ENCODE measurements at regions not wholly inside any gene's neighbourhood (a gene's known extent, or its start where the extent isn't known, plus 50 kb on each side); places are given as distances from the start of the nearest gene placed in this dataset.

- Histone ChIP-seq H3K4me1 (no peaks in the 10 kb centered on the region), H3K27ac (no peak overlapping the region), H3K4me3 (no peak overlapping the region), H3K36me3 (no peaks in the 10 kb centered on the region), H3K9me3 (no peaks in the 10 kb centered on the region), H3K27me3 (no peaks in the 10 kb centered on the region)
- TF ChIP-seq POLR2A (IDR thresholded peaks at IDR 0.05), result no peak
- TF ChIP-seq, protein P1, sequence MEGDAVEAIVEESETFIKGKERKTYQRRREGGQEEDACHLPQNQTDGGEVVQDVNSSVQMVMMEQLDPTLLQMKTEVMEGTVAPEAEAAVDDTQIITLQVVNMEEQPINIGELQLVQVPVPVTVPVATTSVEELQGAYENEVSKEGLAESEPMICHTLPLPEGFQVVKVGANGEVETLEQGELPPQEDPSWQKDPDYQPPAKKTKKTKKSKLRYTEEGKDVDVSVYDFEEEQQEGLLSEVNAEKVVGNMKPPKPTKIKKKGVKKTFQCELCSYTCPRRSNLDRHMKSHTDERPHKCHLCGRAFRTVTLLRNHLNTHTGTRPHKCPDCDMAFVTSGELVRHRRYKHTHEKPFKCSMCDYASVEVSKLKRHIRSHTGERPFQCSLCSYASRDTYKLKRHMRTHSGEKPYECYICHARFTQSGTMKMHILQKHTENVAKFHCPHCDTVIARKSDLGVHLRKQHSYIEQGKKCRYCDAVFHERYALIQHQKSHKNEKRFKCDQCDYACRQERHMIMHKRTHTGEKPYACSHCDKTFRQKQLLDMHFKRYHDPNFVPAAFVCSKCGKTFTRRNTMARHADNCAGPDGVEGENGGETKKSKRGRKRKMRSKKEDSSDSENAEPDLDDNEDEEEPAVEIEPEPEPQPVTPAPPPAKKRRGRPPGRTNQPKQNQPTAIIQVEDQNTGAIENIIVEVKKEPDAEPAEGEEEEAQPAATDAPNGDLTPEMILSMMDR (IDR thresholded peaks at IDR 0.05), result no peak
- DNase-seq, result no peak
- intact Hi-C loops (cut with DNase I; ENCODE audit: low total_unique reads), result no loop called here
These were observed 93.0 kb upstream of the PAPPA start for GRCh38 chr9:116060631-116061030.

- DNase-seq, result no peak
- intact Hi-C loops (cut with DNase I; ENCODE audit: low total_unique reads), result no loop called here
- TF ChIP-seq POLR2A (IDR thresholded peaks at IDR 0.05), result no peak
- TF ChIP-seq, protein P1 (IDR thresholded peaks at IDR 0.05), result no peak
These were observed 91.9 kb upstream of the PAPPA start for GRCh38 chr9:116061546-116062205.

DNA sequence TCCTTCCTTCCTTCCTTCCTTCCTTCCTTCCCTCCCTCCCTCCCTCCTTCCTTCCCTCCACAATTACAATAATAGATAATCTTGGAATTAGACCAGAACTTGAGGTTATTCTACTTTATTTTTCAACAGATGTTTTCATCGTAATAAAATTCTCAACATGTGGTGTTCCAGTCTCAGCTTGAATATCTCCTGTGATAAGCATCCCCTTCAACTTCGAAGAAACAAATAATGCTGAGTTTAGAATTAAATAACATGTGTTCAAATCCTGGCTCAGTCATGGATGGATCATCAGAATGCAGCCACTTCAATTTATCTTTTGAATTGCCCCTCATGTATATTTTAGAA lies 91.4 kb upstream of the PAPPA start:
- Histone ChIP-seq H3K4me1 (no peaks in the 10 kb centered on the region), H3K36me3 (no peaks in the 10 kb centered on the region), H3K27ac (no peak overlapping the region), H3K9me3 (no peaks in the 10 kb centered on the region), H3K4me3 (no peak overlapping the region), H3K27me3 (no peaks in the 10 kb centered on the region)
- no peak for DNase-seq
- TF ChIP-seq, protein P1 (IDR thresholded peaks at IDR 0.05), result no peak
- TF ChIP-seq POLR2A (IDR thresholded peaks at IDR 0.05), result no peak
- intact Hi-C loops (cut with DNase I; ENCODE audit: low total_unique reads), result no loop called here

More at GRCh38 chr9:116061546-116062205, 91.9 kb upstream of the PAPPA start:
- no peak overlapping the region for H3K27ac ChIP-seq
- H3K4me1 ChIP-seq, result no peaks in the 10 kb centered on the region
- no peak overlapping the region for H3K4me3 ChIP-seq
- H3K9me3 ChIP-seq, result no peaks in the 10 kb centered on the region
- H3K27me3 ChIP-seq, result no peaks in the 10 kb centered on the region
- no peaks in the 10 kb centered on the region for H3K36me3 ChIP-seq

- no peak overlapping the region for H3K27ac ChIP-seq
- no peaks in the 10 kb centered on the region for H3K36me3 ChIP-seq
- no peaks in the 10 kb centered on the region for H3K4me1 ChIP-seq
- H3K9me3 ChIP-seq, result no peaks in the 10 kb centered on the region
- intact Hi-C loops (cut with DNase I; ENCODE audit: low total_unique reads), result no loop called here
- TF ChIP-seq, protein P1 (IDR thresholded peaks at IDR 0.05), result no peak
- TF ChIP-seq POLR2A (IDR thresholded peaks at IDR 0.05), result no peak
- no peak overlapping the region for H3K4me3 ChIP-seq
- no peaks in the 10 kb centered on the region for H3K27me3 ChIP-seq
- DNase-seq, result no peak
These were observed 88.6 kb upstream of the PAPPA start for GRCh38 chr9:116064970-116065369.

GRCh38 chr9:116066221-116066620 lies 87.4 kb upstream of the PAPPA start:
- Histone ChIP-seq H3K9me3 (no peaks in the 10 kb centered on the region), H3K27ac (no peak overlapping the region), H3K4me1 (no peaks in the 10 kb centered on the region), H3K36me3 (no peaks in the 10 kb centered on the region), H3K4me3 (no peak overlapping the region), H3K27me3 (no peaks in the 10 kb centered on the region)
- TF ChIP-seq, protein P1 (IDR thresholded peaks at IDR 0.05), result no peak
- TF ChIP-seq POLR2A (IDR thresholded peaks at IDR 0.05), result no peak
- no peak for DNase-seq
- intact Hi-C loops (cut with DNase I; ENCODE audit: low total_unique reads), result no loop called here
